ENCODE measurements at regions not wholly inside any gene's neighbourhood (a gene's known extent, or its start where the extent isn't known, plus 50 kb on each side); places are given as distances from the start of the nearest gene placed in this dataset.

- TF ChIP-seq EP300 (IDR thresholded peaks at IDR 0.05) (no peak), CTCF (IDR thresholded peaks at IDR 0.05) (no peak)
Measured at GRCh38 chr11:134560066-134560465, 148.0 kb upstream of the B3GAT1 start.
